Colonic mucosa (tissue), 4 donors: ENCODE measurements at regions not wholly inside any gene's neighbourhood (a gene's known extent, or its start where the extent isn't known, plus 50 kb on each side); places are given as distances from the start of the nearest gene placed in this dataset.

Source experiments
- DNase-seq: peaks from one replicate; pipeline ENCODE4 v3.0.0-alpha.2; 2020
- H3K27ac ChIP-seq: fragments of 200-600 bp; one replicate; pipeline ENCODE4 v1.8.0; 2021
- H3K27me3 ChIP-seq: fragments of 200-600 bp; one replicate; pipeline ENCODE4 v1.8.0; 2021
- H3K36me3 ChIP-seq: fragments of 200-600 bp; one replicate; pipeline ENCODE4 v1.8.0; 2021
- H3K4me1 ChIP-seq: fragments of 200-600 bp; one replicate; pipeline ENCODE4 v1.8.0; 2021; ENCODE audit warnings: mild to moderate bottlenecking
- H3K4me3 ChIP-seq: fragments of 200-600 bp; one replicate; pipeline ENCODE4 v1.8.0; 2021
- H3K9ac ChIP-seq, 2 donors: one replicate each; pipeline ENCODE4 v1.7.0; 2013; ENCODE audit warnings: control low read depth in 2 of 2, low read depth in 2 of 2, low read length in 2 of 2
- H3K9me3 ChIP-seq: fragments of 200-600 bp; one replicate; pipeline ENCODE4 v1.8.0; 2021
- intact Hi-C: fragments of 100-400 bp; cut with DNase I; formaldehyde crosslinking; loops from one replicate; pipeline ENCODE4 v1.14.1; 2022
- TF ChIP-seq, protein P1 (sequence below): fragments of 200-600 bp; IDR thresholded peaks from one replicate; pipeline ENCODE4 v1.8.0; 2022; ENCODE audit warnings: antibody characterized with exemption, mild to moderate bottlenecking
- donor health status: healthy.
- donor health status: DM: no; HTN: no; CAD: no.
- donor health status: DM: no; HTN: no; CAD: no.

DNA sequence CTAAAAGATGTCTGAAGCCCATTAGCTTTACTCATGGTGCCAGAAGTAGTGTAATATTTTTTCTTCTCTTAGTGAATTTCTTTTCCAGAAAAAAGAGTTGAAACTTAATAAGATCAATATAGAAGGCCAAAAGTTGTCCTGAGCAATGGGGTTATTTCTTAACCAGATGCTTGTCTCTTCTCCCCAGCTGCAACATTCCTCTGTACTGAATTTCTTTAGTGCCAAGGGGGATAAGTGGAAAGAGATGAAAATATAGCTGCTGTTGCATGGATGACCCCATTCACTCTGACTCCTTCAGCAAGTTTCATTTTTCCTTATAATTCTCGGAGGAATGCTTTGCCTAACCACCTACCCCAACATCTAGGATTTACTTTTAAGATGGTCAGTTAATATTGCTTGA is 675.0 kb downstream of the USP25 start:
- Histone ChIP-seq H3K9ac (no peak overlapping the region), H3K27ac (no peak overlapping the region), H3K36me3 (no peaks in the 10 kb centered on the region), H3K4me1 (no peaks in the 10 kb centered on the region), H3K27me3 (no peaks in the 10 kb centered on the region), H3K9me3 (no peaks in the 10 kb centered on the region), H3K4me3 (no peak overlapping the region)
- DNase-seq, result no peak
- TF ChIP-seq, protein P1, sequence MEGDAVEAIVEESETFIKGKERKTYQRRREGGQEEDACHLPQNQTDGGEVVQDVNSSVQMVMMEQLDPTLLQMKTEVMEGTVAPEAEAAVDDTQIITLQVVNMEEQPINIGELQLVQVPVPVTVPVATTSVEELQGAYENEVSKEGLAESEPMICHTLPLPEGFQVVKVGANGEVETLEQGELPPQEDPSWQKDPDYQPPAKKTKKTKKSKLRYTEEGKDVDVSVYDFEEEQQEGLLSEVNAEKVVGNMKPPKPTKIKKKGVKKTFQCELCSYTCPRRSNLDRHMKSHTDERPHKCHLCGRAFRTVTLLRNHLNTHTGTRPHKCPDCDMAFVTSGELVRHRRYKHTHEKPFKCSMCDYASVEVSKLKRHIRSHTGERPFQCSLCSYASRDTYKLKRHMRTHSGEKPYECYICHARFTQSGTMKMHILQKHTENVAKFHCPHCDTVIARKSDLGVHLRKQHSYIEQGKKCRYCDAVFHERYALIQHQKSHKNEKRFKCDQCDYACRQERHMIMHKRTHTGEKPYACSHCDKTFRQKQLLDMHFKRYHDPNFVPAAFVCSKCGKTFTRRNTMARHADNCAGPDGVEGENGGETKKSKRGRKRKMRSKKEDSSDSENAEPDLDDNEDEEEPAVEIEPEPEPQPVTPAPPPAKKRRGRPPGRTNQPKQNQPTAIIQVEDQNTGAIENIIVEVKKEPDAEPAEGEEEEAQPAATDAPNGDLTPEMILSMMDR, result no peak
- intact Hi-C loops, result no loop called here

DNA sequence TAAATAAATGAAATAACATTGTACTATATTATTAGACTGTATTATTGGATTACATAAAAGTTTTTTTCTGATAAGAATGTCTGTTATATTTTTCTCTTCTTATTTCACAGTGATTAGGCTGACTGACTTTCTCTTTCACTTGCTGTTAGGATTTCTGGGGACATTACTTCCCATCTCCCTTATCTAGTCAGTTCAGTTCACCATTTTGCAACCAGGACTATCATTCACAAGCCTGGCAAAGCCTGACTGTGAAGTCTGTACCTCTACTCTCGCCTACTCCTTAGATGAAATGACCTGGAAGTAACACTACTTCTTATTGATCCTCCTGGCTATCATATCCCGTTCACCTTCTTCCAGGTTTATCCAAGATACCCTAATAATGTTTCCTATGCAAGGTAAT is 676.6 kb downstream of the USP25 start:
- Histone ChIP-seq H3K9me3 (no peaks in the 10 kb centered on the region), H3K36me3 (no peaks in the 10 kb centered on the region), H3K27me3 (no peaks in the 10 kb centered on the region), H3K27ac (no peak overlapping the region), H3K4me1 (no peaks in the 10 kb centered on the region), H3K9ac (no peak overlapping the region), H3K4me3 (no peak overlapping the region)
- intact Hi-C loops, result no loop called here
- DNase-seq, result no peak
- TF ChIP-seq, protein P1, result no peak

DNA sequence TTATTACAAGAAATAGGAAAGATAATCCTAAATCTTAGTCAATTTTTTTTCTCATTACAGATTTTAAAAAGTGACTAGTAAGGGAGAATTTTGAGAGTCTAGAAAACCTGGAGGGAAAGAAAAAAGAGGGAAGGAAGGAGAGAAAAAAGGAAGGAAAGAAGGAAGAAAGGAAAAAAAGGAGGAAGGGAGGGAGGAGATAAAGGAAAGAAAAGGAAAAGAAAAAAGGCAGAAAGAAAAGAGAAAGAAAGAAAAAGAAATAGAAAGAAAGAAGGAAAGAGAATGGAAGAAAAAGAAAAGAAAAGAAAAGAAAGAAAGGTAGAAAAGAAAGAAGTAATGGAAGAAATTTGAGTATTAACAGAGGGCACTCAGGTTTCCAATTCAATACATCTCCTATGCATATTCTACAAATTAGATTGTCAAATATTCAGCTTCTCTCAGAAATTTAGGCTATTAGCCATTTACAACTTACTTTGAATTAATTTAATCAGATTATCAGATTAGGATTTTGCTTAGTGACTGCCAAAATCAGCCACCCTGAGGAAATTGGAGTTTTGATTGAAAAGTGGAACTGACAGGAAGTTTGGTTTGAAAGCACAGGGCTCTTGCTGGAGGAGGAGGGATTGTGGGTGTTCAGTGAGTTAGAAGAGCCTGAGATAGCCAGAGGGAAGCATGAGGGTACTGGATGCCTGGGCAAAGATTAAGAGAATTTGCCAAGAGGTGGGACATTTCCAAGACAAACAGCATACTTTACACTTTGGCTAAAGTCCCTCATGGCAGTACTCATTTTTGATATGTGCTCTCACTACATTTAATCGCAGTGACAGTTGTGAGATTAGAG is 677.8 kb downstream of the USP25 start:
- intact Hi-C loops, result no loop called here
- TF ChIP-seq, protein P1, result no peak
- Histone ChIP-seq H3K27ac (no peak overlapping the region), H3K36me3 (no peaks in the 10 kb centered on the region), H3K4me1 (no peaks in the 10 kb centered on the region), H3K9me3 (no peaks in the 10 kb centered on the region), H3K9ac (no peak overlapping the region), H3K4me3 (no peak overlapping the region), H3K27me3 (no peaks in the 10 kb centered on the region)
- DNase-seq, result no peak

DNA sequence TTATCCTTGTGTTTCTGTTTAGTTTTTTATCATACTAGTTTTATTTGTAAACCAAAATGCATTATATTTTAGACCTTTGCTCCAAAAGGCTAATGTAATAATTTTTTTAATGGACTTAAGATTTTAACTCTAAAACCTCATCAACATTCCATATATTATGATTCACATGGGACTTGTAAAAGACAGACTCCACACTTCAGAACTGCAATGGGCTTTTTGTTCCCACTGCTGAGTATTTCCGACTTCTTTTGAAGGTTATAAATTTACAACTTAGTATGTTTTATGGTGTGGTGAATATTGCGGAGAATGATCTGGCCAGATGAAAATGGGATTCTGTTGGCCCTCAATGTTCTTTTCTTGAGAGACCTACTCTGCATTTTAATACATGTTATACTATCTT is 678.5 kb downstream of the USP25 start:
- intact Hi-C loops, result no loop called here
- no peak overlapping the region for H3K9ac ChIP-seq
- DNase-seq, result no peak

DNA sequence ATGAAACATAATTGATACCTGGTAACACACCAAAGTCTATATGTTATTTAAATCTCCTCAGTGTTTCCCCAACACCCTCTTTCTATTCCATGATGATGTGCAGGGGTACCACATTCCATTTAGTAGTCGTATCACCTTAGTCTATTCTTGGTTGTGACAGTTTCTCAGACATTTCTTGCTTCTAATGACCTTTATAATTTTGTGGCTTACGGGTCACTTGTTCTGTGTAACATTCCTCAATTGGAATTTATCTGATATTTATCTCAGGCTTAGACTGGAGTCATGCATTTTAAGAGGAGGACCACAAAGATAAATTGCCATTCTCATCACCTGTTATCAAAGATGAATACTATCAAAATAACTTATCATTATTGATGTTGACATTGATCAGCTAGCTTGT is 679.6 kb downstream of the USP25 start:
- H3K27me3 ChIP-seq, result no peaks in the 10 kb centered on the region
- TF ChIP-seq, protein P1, result no peak
- no peaks in the 10 kb centered on the region for H3K4me1 ChIP-seq
- intact Hi-C loops, result no loop called here
- no peak for DNase-seq
- H3K36me3 ChIP-seq, result no peaks in the 10 kb centered on the region
- no peaks in the 10 kb centered on the region for H3K9me3 ChIP-seq
- H3K4me3 ChIP-seq, result no peak overlapping the region
- H3K27ac ChIP-seq, result no peak overlapping the region
- no peak overlapping the region for H3K9ac ChIP-seq

More for the DNA sequence above, 678.5 kb downstream of the USP25 start:
- Histone ChIP-seq H3K36me3 (no peaks in the 10 kb centered on the region), H3K27me3 (no peaks in the 10 kb centered on the region), H3K4me3 (no peak overlapping the region), H3K4me1 (no peaks in the 10 kb centered on the region), H3K9me3 (no peaks in the 10 kb centered on the region), H3K27ac (no peak overlapping the region)
- TF ChIP-seq, protein P1, result no peak
